HuH-7 (cell line): ENCODE measurements at regions not wholly inside any gene's neighbourhood (a gene's known extent, or its start where the extent isn't known, plus 50 kb on each side); places are given as distances from the start of the nearest gene placed in this dataset.
"Not testable (repeated sequence)": the region's sequence is repeated elsewhere in the genome, so short reads cannot be mapped to it uniquely, and the experiment has no call there.

Source experiments
- DNase-seq: peaks from one replicate; pipeline ENCODE4 v3.0.0; 2011; ENCODE audit warnings: low spot score

- no peak for DNase-seq
These were observed 540.5 kb downstream of the BTBD3 start for GRCh38 chr20:12458241-12458640.

- no peak for DNase-seq
These were observed 544.7 kb upstream of the SPTLC3 start for GRCh38 chr20:12464036-12464435.

GRCh38 chr20:12466915-12467314 lies 541.9 kb upstream of the SPTLC3 start:
- DNase-seq: no peak

GRCh38 chr20:12467758-12468157 lies 541.0 kb upstream of the SPTLC3 start:
- no peak for DNase-seq

GRCh38 chr20:12482661-12483060 lies 526.1 kb upstream of the SPTLC3 start:
- no peak for DNase-seq

GRCh38 chr20:12502443-12502842 lies 506.3 kb upstream of the SPTLC3 start:
- no peak for DNase-seq

- no peak for DNase-seq
These were observed 504.0 kb upstream of the SPTLC3 start for GRCh38 chr20:12504779-12505178.

- DNase-seq: no peak
These were observed 497.3 kb upstream of the SPTLC3 start for GRCh38 chr20:12511499-12511898.

- DNase-seq: no peak
These were observed 496.0 kb upstream of the SPTLC3 start for GRCh38 chr20:12512755-12513154.

GRCh38 chr20:12528104-12528503 lies 480.7 kb upstream of the SPTLC3 start:
- DNase-seq: no peak

- no peak for DNase-seq
These were observed 480.2 kb upstream of the SPTLC3 start for GRCh38 chr20:12528591-12529041.

- no peak for DNase-seq
These were observed 477.1 kb upstream of the SPTLC3 start for GRCh38 chr20:12531626-12532025.

- no peak for DNase-seq
These were observed 473.5 kb upstream of the SPTLC3 start for GRCh38 chr20:12535316-12535715.

- no peak for DNase-seq
These were observed 473.0 kb upstream of the SPTLC3 start for GRCh38 chr20:12535770-12536169.

GRCh38 chr20:12554426-12554825 lies 454.3 kb upstream of the SPTLC3 start:
- DNase-seq: no peak

- no peak for DNase-seq
These were observed 453.4 kb upstream of the SPTLC3 start for GRCh38 chr20:12555369-12555768.

GRCh38 chr20:12555849-12556248 lies 452.9 kb upstream of the SPTLC3 start:
- DNase-seq: not testable (repeated sequence)

- DNase-seq: no peak
These were observed 451.5 kb upstream of the SPTLC3 start for GRCh38 chr20:12557224-12557623.

GRCh38 chr20:12564979-12565378 lies 443.8 kb upstream of the SPTLC3 start:
- DNase-seq: no peak

GRCh38 chr20:12566596-12566995 lies 442.2 kb upstream of the SPTLC3 start:
- no peak for DNase-seq

GRCh38 chr20:12570371-12570770 lies 438.4 kb upstream of the SPTLC3 start:
- DNase-seq: peak; percentile 66

GRCh38 chr20:12573442-12573841 lies 435.3 kb upstream of the SPTLC3 start:
- no peak for DNase-seq

- DNase-seq: no peak
These were observed 433.2 kb upstream of the SPTLC3 start for GRCh38 chr20:12575352-12576095.

GRCh38 chr20:12577213-12577612 lies 431.6 kb upstream of the SPTLC3 start:
- no peak for DNase-seq
